HG02798 (cell line): ENCODE measurements at regions not wholly inside any gene's neighbourhood (a gene's known extent, or its start where the extent isn't known, plus 50 kb on each side); places are given as distances from the start of the nearest gene placed in this dataset.
A peak's percentile ranks its signal among the peaks of the same experiment; 100 is the strongest.
"Not testable (repeated sequence)": the region's sequence is repeated elsewhere in the genome, so short reads cannot be mapped to it uniquely, and the experiment has no call there.

Source experiments
- ATAC-seq: cut with Tn5 transposase; IDR thresholded peaks from one replicate; pipeline ENCODE4 v1.9.1; 2021; ENCODE audit warnings: mild to moderate bottlenecking; ENCODE audit not compliant: unreplicated experiment, poor library complexity

- no peak for ATAC-seq
These were observed 239.6 kb upstream of the RAI14 start for GRCh38 chr5:34416501-34417008.

GRCh38 chr5:34420191-34420590, 235.9 kb upstream of the RAI14 start:
- ATAC-seq, result not testable (repeated sequence)

DNA sequence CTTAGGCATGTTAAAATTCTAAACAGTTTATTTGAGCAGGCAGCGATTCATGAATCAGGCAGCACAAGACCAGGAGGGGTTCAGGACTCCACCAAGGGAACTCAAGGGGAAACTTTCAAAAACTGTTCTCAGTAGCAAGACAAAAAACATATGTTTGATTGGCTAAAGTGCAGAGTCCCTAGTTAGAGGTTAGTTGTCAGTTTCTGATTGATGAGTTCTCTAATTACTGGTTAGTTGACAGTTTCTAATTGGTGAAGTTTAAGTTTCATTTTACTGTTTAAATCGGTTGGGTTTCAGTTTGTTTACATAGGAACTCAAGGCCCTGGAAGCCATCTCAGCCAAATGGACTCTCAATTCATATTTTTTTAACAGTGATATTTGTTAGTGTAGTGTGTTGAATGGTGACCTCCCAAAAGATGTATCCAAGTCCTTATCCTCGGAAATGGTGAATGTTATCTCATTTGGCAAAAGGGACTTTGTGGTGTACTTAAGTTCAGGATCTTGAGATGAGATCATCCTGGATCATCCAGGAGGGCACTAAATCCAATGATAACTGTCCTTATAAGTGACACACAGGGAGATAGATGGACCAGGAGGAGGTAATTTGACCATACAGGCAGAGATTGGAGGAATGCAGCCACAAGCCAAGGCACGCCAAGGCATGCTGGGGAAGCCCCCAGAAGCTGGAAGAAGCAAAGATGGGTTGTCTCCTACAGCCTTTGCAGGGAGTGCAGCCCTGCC, 219.2 kb upstream of the RAI14 start:
- no peak for ATAC-seq

GRCh38 chr5:34439601-34440000, 216.5 kb upstream of the RAI14 start:
- ATAC-seq, result no peak

DNA sequence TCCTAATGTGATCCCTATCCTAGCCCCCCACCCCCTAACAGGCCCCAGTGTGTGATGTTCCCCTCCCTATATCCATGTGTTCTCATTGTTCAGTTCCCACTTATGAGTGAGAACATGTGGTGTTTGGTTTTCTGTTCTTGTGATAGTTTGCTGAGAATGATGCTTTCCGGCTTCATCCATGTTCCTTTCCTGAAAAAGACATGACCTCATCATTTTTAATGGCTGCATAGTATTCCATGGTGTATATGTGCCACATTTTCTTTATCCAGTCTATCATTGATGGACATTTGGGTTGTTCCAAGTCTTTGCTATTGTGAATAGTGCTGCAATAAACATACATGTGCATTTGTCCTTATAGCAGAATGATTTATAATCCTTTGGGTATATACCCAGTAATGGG, 214.4 kb upstream of the RAI14 start:
- not testable (repeated sequence) for ATAC-seq

GRCh38 chr5:34447424-34447823, 208.7 kb upstream of the RAI14 start:
- no peak for ATAC-seq

DNA sequence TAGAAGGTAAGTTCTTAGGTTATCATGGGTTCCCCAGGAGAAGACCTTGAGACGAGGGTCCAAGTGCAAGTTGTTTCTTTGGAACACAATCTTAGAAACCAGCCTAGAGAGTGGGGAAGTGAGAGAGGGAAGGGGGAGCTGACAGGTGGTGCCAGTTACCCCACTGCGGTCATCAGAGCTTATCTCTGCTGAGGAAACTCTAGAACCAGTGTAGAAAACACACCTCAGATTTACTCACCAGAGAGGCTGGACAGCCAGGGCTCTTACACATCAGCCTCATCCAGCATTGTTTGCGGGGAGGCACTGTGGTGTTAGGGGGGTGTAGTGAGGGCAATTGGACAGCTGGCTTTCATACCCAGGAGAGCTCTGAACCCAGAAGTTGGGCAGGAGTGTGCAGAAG, 206.5 kb upstream of the RAI14 start:
- no peak for ATAC-seq

GRCh38 chr5:34450338-34450737, 205.8 kb upstream of the RAI14 start:
- no peak for ATAC-seq

DNA sequence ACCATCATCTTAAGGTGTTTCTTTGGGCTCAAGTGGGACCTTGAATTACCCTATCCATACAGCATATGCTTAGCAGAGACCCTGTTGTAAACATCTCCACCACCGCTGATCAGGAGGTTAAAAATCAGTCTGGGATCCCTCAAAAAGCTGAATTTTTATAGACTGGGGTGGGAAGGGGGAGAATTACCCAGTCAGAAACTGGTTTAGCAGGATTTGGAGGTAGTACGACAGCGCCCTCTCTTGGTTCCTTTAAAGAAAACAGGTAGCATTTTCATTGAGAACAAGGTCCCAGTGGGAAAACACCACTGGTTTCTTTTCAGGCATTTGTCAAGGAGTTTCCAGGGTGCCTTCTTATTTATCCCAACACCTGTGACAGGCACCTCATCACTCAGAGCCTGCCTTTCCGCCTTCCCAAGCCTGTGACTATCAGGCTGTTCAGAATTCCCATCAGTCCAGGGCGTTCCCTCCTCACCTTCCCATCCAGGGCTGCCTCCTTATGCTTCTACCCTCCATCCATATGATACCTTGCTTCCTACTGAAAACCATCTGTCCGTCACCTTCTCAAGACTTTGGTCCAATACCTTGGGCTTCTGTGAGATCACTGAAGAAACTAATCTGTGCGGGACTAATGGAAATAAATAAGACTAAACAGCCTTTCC, 203.8 kb upstream of the RAI14 start:
- no peak for ATAC-seq

DNA sequence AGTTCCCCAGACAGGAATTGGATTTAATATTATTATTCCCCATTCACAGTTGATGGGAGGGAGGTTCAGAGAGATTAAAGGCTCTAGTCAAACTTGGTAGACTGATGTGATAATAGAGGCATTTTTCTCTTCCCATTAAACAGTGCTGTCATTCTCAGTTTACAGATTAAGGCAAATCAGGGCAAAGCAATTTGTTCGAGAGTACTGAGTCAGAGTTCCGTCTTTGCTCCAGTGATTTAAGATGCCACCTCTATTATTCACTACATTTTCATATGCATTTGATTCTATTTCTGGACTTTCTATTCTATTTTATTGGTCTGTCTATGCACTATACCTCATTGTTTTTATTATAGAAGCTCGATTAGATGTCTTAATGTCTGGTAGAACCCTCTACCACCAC, 201.0 kb upstream of the RAI14 start:
- no peak for ATAC-seq

DNA sequence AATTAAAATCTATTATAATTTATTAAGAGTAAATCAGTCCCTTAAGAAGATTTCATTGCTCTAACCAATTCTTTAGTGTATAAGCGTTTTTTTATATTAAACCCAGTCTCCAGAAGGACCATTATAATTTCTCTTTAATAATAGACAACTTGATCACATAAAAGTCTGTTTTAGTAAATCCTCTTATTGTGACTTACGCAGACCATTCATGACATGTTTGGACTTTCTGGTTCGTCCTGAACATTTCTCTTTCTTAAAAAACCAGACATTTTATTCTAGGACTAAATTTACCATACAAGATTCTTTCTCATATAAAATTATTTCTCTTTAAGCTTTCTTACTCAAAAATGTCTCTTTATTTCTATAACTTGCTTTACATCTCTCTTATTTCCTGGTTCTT, 196.2 kb upstream of the RAI14 start:
- no peak for ATAC-seq

GRCh38 chr5:34460496-34460895, 195.6 kb upstream of the RAI14 start:
- ATAC-seq, result no peak

- no peak for ATAC-seq
These were observed 191.3 kb upstream of the RAI14 start for GRCh38 chr5:34464829-34465228.

GRCh38 chr5:34465301-34465700, 190.8 kb upstream of the RAI14 start:
- not testable (repeated sequence) for ATAC-seq

DNA sequence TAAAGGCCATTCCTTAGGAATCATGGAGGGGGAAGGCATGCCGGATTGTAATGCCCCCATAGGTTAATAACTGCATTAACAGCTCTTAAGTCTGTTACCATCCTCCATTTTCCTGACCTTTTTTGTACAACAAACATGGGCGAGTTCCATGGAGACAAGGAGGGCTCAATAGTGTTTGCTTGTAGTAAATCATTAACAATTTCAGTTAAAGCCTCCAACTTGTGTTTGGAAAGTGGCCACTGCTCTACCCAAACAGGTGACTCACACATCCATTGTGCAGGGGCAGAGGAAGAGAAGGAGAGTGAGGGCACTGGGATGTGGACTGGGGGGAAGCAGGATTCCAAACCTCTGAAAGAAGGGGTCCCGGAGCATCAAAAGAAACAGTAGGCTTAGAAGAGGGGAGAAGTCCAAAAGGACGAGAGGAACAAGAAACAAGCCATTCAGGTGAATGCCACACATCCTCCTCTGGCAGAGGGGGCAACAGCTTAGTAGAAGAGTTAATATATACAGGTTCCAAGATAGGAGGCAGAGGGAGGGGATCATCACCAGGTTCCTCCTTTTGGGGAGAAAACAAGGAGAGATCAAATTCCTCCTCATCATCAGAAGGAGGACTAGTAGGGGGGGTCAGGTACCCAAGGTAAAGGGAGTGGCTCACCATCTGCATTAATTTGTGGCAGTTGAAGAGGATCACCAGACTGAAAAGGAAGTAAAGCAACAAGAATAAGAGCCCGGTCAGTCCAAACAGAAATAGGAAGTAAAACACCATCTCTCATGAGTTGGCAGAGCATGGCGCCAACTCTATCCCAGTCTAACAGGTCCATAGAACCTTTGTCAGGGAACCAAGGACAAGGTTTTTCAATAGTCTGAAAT, 189.4 kb upstream of the RAI14 start:
- not testable (repeated sequence) for ATAC-seq

- ATAC-seq, result no peak
These were observed 188.7 kb upstream of the RAI14 start for GRCh38 chr5:34467436-34467835.

DNA sequence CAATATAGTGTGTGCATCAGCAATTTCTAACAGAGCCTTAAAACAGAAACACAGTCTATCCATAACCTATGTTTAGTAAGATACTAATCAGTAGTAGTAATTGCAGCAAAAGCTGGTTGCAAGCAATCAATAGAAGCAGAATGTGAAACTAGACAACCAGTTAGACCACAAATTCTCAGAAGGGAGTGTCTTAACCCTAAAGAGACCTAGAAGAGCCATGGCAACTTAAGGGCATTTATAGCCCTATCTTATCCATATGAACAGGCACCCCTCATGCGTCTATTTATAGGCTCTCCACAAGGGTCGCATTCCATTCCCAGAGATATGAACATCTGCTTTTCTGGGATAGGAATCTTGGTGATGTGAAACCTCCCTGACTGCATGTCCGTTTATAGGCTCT, 188.1 kb upstream of the RAI14 start:
- ATAC-seq, result peak; percentile 70

GRCh38 chr5:34469971-34470370, 186.2 kb upstream of the RAI14 start:
- no peak for ATAC-seq

GRCh38 chr5:34474573-34475021, 181.5 kb upstream of the RAI14 start:
- ATAC-seq, result peak; percentile 66

- no peak for ATAC-seq
These were observed 180.7 kb upstream of the RAI14 start for GRCh38 chr5:34475249-34475966.
